B cell (primary cell): ENCODE measurements at regions not wholly inside any gene's neighbourhood (a gene's known extent, or its start where the extent isn't known, plus 50 kb on each side); places are given as distances from the start of the nearest gene placed in this dataset.

Experiments
- ATAC-seq: fragments of 200-7000 bp; cut with Tn5 transposase; one replicate; pipeline ENCODE4 v1.10.0; 2021; ENCODE audit warnings: low read depth, mild to moderate bottlenecking, moderate number of reproducible peaks, moderate library complexity
- CTCF ChIA-PET: fragments of 350-600 bp; sonication (Branson Sonifier 250); formaldehyde crosslinking; loops from one replicate; lab custom pipeline; 2021; ENCODE audit warnings: antibody characterized with exemption, inconsistent platforms; lab: Charles Lee
- POLR2A ChIA-PET: fragments of 350-600 bp; sonication (Branson Sonifier 250); formaldehyde crosslinking; loops from one replicate; lab custom pipeline; 2021; ENCODE audit warnings: antibody characterized with exemption; lab: Charles Lee
- DNase-seq: peaks from one replicate; pipeline ENCODE4 v3.0.0; 2013
- H2AFZ ChIP-seq: 2 replicates; pipeline ENCODE4 v1.6.1; 2012; ENCODE audit warnings: mild to moderate bottlenecking, low read depth, low read length; ENCODE audit not compliant: insufficient read depth, poor library complexity, severe bottlenecking
- H3K27ac ChIP-seq, 2 donors: 1 replicate in 1 of 2; 2 replicates in 1 of 2; pipeline ENCODE4 v1.5.1; 2012 to 2013; ENCODE audit warnings: low read length in 2 of 2, mild to moderate bottlenecking in 2 of 2, moderate library complexity in 1 of 2
- H3K27me3 ChIP-seq, 4 experiments: fragments of 200-600 bp in 1 of 4; sonication (generic) in 1 of 4; replicated peaks in 1 of 4; 1 replicate in 2 of 4; 2 replicates in 2 of 4; pipeline versions ENCODE4 v1.6.1 to v1.7.0; 2013 to 2016; ENCODE audit warnings: low read length in 3 of 4, mild to moderate bottlenecking in 2 of 4, mixed read lengths in 1 of 4, moderate library complexity in 1 of 4; ENCODE audit not compliant: insufficient read depth in 4 of 4, control insufficient read depth in 3 of 4; ENCODE audit errors: control extremely low read depth in 1 of 4
- H3K36me3 ChIP-seq, 2 experiments: replicated peaks in 1 of 2; 1 replicate in 1 of 2; 2 replicates in 1 of 2; pipeline versions ENCODE4 v1.6.1 to v1.7.1; 2013; ENCODE audit warnings: low read length in 1 of 2; ENCODE audit not compliant: insufficient read depth in 2 of 2, control insufficient read depth in 1 of 2; ENCODE audit errors: control extremely low read depth in 1 of 2, extremely low read depth in 1 of 2
- H3K4me1 ChIP-seq, 2 donors: fragments of 200-600 bp in 1 of 2; sonication (generic) in 1 of 2; 1 replicate in 1 of 2; 2 replicates in 1 of 2; pipeline versions ENCODE4 v1.5.1 to v1.6.1; 2013 to 2017; ENCODE audit warnings: low read length in 2 of 2; ENCODE audit not compliant: control insufficient read depth in 2 of 2, insufficient read depth in 2 of 2
- H3K4me2 ChIP-seq: replicated peaks from 2 replicates; pipeline ENCODE3; 2012; ENCODE audit warnings: mild to moderate bottlenecking, low read depth, low read length; ENCODE audit not compliant: poor library complexity, severe bottlenecking
- H3K4me3 ChIP-seq, 5 experiments: fragments of 200-600 bp in 1 of 5; sonication (generic) in 1 of 5; 1 replicate in 3 of 5; 2 replicates in 2 of 5; pipeline versions ENCODE4 v1.5.1 to v1.7.0; 2011 to 2016; ENCODE audit warnings: low read length in 4 of 5, mild to moderate bottlenecking in 4 of 5, low read depth in 2 of 5, control low read depth in 1 of 5, moderate library complexity in 1 of 5; ENCODE audit not compliant: insufficient read depth in 1 of 5; ENCODE audit errors: control extremely low read depth in 1 of 5, extremely low read depth in 1 of 5
- H3K79me2 ChIP-seq: fragments of 200-600 bp; sonication (generic); one replicate; pipeline ENCODE4 v1.6.0; 2016; ENCODE audit warnings: low read length; ENCODE audit not compliant: control insufficient read depth, insufficient read depth
- H3K9ac ChIP-seq: fragments of 200-600 bp; sonication (generic); 2 replicates; pipeline ENCODE4 v1.6.1; 2017; ENCODE audit warnings: mild to moderate bottlenecking, low read length, moderate library complexity
- H3K9me3 ChIP-seq, 3 donors: one replicate each; pipeline versions ENCODE4 v1.6.1 to v1.7.1; 2013; ENCODE audit warnings: low read length in 2 of 3; ENCODE audit not compliant: control insufficient read depth in 2 of 3, insufficient read depth in 1 of 3; ENCODE audit errors: control extremely low read depth in 1 of 3
- H4K20me1 ChIP-seq: 2 replicates; pipeline ENCODE4 v1.6.0; 2012; ENCODE audit warnings: mild to moderate bottlenecking, low read length; ENCODE audit not compliant: insufficient read depth, control insufficient read depth, poor library complexity, severe bottlenecking
- H3K27ac Mint-ChIP-seq: one replicate; pipeline ENCODE4 v1.8.0; 2021; ENCODE audit warnings: mixed read lengths
- H3K27me3 Mint-ChIP-seq: one replicate; pipeline ENCODE4 v1.8.0; 2021; ENCODE audit warnings: mixed read lengths
- H3K4me1 Mint-ChIP-seq: one replicate; pipeline ENCODE4 v1.8.0; 2021; ENCODE audit warnings: mixed read lengths
- H3K4me3 Mint-ChIP-seq: one replicate; pipeline ENCODE4 v1.8.0; 2021; ENCODE audit warnings: mixed read lengths
- H3K9me3 Mint-ChIP-seq: one replicate; pipeline ENCODE4 v1.8.0; 2022; ENCODE audit warnings: mixed read lengths; ENCODE audit not compliant: insufficient read depth
- EZH2 ChIP-seq: IDR thresholded peaks from 2 replicates; pipeline ENCODE4 v1.6.1; 2012; ENCODE audit warnings: borderline replicate concordance, low read depth, mild to moderate bottlenecking, moderate library complexity, low read length; ENCODE audit not compliant: insufficient read depth, poor library complexity, severe bottlenecking
- WGBS: methylation state at CpG from one replicate; pipeline ENCODE4 v1.1.5; 2013; ENCODE audit warnings: missing lambda C conversion rate; ENCODE audit not compliant: insufficient coverage; 5-methylcytosine and 5-hydroxymethylcytosine counted together
- intact Hi-C: fragments of 100-400 bp; cut with micrococcal nuclease; formaldehyde crosslinking; loops from one replicate; pipeline ENCODE4 v1.10.0; 2022
- TF ChIP-seq, protein P1 (sequence below): fragments of 200-600 bp; IDR thresholded peaks from one replicate; pipeline ENCODE4 v1.8.0; 2022; ENCODE audit warnings: antibody characterized with exemption, mild to moderate bottlenecking

DNA sequence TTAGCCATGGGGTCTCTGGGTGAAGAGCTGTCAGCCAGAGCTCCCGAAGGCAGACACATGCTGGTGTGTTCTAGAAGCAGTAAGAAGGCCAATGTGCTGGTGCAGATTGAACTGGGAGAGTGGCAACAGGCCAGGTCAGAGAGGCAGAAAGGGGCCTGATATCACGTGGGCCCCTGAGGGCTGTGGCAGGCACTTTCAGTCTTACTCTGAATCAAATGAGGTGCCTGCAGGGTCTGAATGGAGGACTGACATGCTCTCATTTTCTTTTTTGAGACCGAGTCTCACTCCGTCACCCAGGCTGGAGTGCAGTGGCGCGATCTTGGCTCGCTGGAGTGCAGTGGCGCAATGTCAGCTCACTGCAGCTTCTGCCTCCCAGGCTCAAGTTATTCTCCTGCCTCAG, 293.8 kb downstream of the ABCC12 start:
- no peak overlapping the region for H3K27ac ChIP-seq
- no peaks in the 10 kb centered on the region for H3K4me1 Mint-ChIP-seq
- DNase-seq = no peak
- no peak for ATAC-seq
- peaks cover 0 to 17% (median 0%) of the 10 kb centered on the region in 4 experiments for H3K27me3 ChIP-seq
- intact Hi-C loops = no loop called here
- no peaks in the 10 kb centered on the region for H3K79me2 ChIP-seq
- CTCF ChIA-PET = no interaction called here
- no peak overlapping the region for H3K27ac Mint-ChIP-seq
- TF ChIP-seq EZH2 = no peak
- TF ChIP-seq, protein P1, sequence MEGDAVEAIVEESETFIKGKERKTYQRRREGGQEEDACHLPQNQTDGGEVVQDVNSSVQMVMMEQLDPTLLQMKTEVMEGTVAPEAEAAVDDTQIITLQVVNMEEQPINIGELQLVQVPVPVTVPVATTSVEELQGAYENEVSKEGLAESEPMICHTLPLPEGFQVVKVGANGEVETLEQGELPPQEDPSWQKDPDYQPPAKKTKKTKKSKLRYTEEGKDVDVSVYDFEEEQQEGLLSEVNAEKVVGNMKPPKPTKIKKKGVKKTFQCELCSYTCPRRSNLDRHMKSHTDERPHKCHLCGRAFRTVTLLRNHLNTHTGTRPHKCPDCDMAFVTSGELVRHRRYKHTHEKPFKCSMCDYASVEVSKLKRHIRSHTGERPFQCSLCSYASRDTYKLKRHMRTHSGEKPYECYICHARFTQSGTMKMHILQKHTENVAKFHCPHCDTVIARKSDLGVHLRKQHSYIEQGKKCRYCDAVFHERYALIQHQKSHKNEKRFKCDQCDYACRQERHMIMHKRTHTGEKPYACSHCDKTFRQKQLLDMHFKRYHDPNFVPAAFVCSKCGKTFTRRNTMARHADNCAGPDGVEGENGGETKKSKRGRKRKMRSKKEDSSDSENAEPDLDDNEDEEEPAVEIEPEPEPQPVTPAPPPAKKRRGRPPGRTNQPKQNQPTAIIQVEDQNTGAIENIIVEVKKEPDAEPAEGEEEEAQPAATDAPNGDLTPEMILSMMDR = no peak
- H3K4me3 Mint-ChIP-seq = no peak overlapping the region
- peaks cover 0 to 4% (median 0%) of the 10 kb centered on the region in 3 donors for H3K9me3 ChIP-seq
- H3K4me2 ChIP-seq = no peak overlapping the region
- no peak overlapping the region for H3K4me3 ChIP-seq
- no peak overlapping the region for H3K9ac ChIP-seq
- no peaks in the 10 kb centered on the region for H3K36me3 ChIP-seq
- no peaks in the 10 kb centered on the region for H4K20me1 ChIP-seq
- peaks cover 25% of the 10 kb centered on the region for H3K27me3 Mint-ChIP-seq
- H2AFZ ChIP-seq = no peak overlapping the region
- H3K9me3 Mint-ChIP-seq = no peaks in the 10 kb centered on the region
- 89% methylated on average over 8 of the region's 8 CpGs for WGBS
- no peaks in the 10 kb centered on the region for H3K4me1 ChIP-seq
- POLR2A ChIA-PET = no interaction called here

DNA sequence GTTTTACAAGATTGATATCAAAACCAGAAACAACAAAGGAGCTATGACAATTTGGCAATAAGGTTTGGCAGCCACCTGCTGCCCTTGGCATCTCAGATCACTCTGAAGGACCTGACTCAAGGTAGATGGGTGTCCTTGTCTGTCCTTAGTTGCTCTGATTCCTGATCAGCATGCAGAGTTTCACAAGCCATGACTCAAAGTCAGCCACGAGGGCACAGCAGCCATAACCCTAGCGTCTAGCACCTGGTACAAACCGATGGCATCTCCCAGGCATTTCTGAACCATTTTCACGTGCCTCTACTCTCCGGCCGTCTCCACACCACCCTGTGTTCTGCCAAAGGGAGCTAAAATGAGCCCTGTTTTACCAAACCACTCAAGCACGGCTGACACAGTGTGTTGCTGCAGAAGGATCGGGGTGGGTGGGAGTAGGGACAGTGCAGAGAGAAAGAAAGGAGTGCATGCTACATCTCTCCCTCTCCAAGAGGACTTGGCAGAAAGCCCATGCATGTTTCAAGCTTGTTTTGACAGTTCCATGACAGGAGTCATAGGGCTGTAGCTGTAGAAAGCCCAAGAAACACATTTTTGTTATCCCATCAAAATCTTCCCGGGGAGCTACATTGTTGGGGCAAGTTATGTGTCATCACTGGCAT, 297.3 kb downstream of the ABCC12 start:
- Histone ChIP-seq H4K20me1 (no peaks in the 10 kb centered on the region), H3K9me3 (peaks cover 0 to 14% (median 0%) of the 10 kb centered on the region in 3 donors), H3K4me1 (no peaks in the 10 kb centered on the region), H3K79me2 (no peaks in the 10 kb centered on the region), H2AFZ (no peak overlapping the region), H3K9ac (no peak overlapping the region), H3K4me2 (no peak overlapping the region), H3K27me3 (peaks cover 0 to 8% (median 0%) of the 10 kb centered on the region in 4 experiments), H3K27ac (no peak overlapping the region), H3K4me3 (no peak overlapping the region), H3K36me3 (no peaks in the 10 kb centered on the region)
- WGBS = 84% methylated on average over 5 of the region's 9 CpGs
- H3K9me3 Mint-ChIP-seq = peaks cover 5% of the 10 kb centered on the region
- CTCF ChIA-PET = no interaction called here
- ATAC-seq (no peak), DNase-seq (no peak)
- no peak overlapping the region for H3K4me3 Mint-ChIP-seq
- TF ChIP-seq, protein P1 = no peak
- TF ChIP-seq EZH2 = no peak
- H3K27me3 Mint-ChIP-seq = peaks cover 10% of the 10 kb centered on the region
- POLR2A ChIA-PET = no interaction called here
- H3K4me1 Mint-ChIP-seq = no peaks in the 10 kb centered on the region
- no peak overlapping the region for H3K27ac Mint-ChIP-seq
- intact Hi-C loops = no loop called here
